ENCODE measurements at regions not wholly inside any gene's neighbourhood (a gene's known extent, or its start where the extent isn't known, plus 50 kb on each side); places are given as distances from the start of the nearest gene placed in this dataset.

- Histone ChIP-seq H3K27me3 (ENCODE audit: insufficient read depth, low read length) (no peaks in the 10 kb centered on the region), H4K91ac (ENCODE audit: insufficient read length, low read depth, low read length) (no peak overlapping the region), H3K9me3 (ENCODE audit: control insufficient read depth, low read depth, low read length) (no peaks in the 10 kb centered on the region), H3K23ac (ENCODE audit: insufficient read length, low read depth, low read length) (no peak overlapping the region), H4K5ac (ENCODE audit: insufficient read length, low read depth, low read length) (no peak overlapping the region), H3K79me2 (ENCODE audit: insufficient read depth, low read length) (no peaks in the 10 kb centered on the region), H4K20me1 (ENCODE audit: control insufficient read depth, insufficient read depth, insufficient read length) (no peaks in the 10 kb centered on the region), H3K18ac (ENCODE audit: insufficient read length, low read depth, low read length) (no peak overlapping the region), H3K14ac (ENCODE audit: insufficient read depth, low read length) (no peak overlapping the region), H2BK15ac (ENCODE audit: low read depth, low read length) (no peak overlapping the region), H3K23me2 (ENCODE audit: insufficient read length, low read depth, low read length, poor library complexity, severe bottlenecking) (no peaks in the 10 kb centered on the region), H2BK5ac (ENCODE audit: insufficient read length, low read length) (no peak overlapping the region), H3K9ac (ENCODE audit: extremely low read depth, insufficient read length, low read length) (no peak overlapping the region), H2AK5ac (ENCODE audit: insufficient read length, low read length) (no peak overlapping the region), H3K4ac (ENCODE audit: low read depth, low read length) (no peak overlapping the region), H3K79me1 (ENCODE audit: insufficient read depth, low read depth, low read length, poor library complexity, severe bottlenecking) (no peaks in the 10 kb centered on the region), H2BK12ac (ENCODE audit: insufficient read length, low read depth, low read length) (no peak overlapping the region), H2BK20ac (ENCODE audit: low read depth, low read length, poor library complexity, severe bottlenecking) (no peak overlapping the region), H3K4me1 (ENCODE audit: insufficient read depth, low read length) (no peaks in the 10 kb centered on the region), H3K27ac (ENCODE audit: insufficient read length, low read depth, low read length) (no peak overlapping the region), H2AFZ (ENCODE audit: low read length) (no peak overlapping the region), H3K4me2 (ENCODE audit: insufficient read depth, insufficient read length, low read length) (no peak overlapping the region), H3T11ph (ENCODE audit: low read length) (no peak overlapping the region), H2BK120ac (ENCODE audit: low read depth, low read length, poor library complexity, severe bottlenecking) (no peak overlapping the region), H4K8ac (replicated peaks; ENCODE audit: insufficient read length, low read depth, low read length) (no peak overlapping the region), H3K56ac (ENCODE audit: insufficient read length, low read depth, low read length) (no peak overlapping the region)
- H3K27me3 Mint-ChIP-seq (ENCODE audit: low read depth), result no peaks in the 10 kb centered on the region
- no peak for DNase-seq
- no peak for TF ChIP-seq CTCF (conservative IDR thresholded peaks at IDR 0.05)
- no peak overlapping the region for H3K4me3 Mint-ChIP-seq
- peaks cover 9 to 24% of the 10 kb centered on the region in 2 experiments; a peak in 4 of 5 replicates for H3K9me3 Mint-ChIP-seq
- no CpG with 5 or more reads among the region's 1 CpG for WGBS (ENCODE audit: extremely low coverage, insufficient read length, low lambda C conversion rate)
- peaks cover 5 to 26% (median 11%) of the 10 kb centered on the region in 3 experiments for H3K36me3 Mint-ChIP-seq (ENCODE audit: insufficient read depth in 1 of 3, low read depth in 3 of 3)
- H3K4me1 Mint-ChIP-seq, result peaks cover 4 to 7% of the 10 kb centered on the region in 2 experiments
- no peak overlapping the region for H3K27ac Mint-ChIP-seq
Measured at GRCh38 chr5:124355928-124356327, 390.5 kb downstream of the ZNF608 start.
